Mucosa of descending colon (tissue), 3 donors: ENCODE measurements at regions not wholly inside any gene's neighbourhood (a gene's known extent, or its start where the extent isn't known, plus 50 kb on each side); places are given as distances from the start of the nearest gene placed in this dataset.

Experiments used
- ATAC-seq: fragments of 200-7000 bp; cut with Tn5 transposase; one replicate; pipeline ENCODE4 v1.9.1; 2020; ENCODE audit warnings: mild to moderate bottlenecking, moderate library complexity
- DNase-seq, 3 donors: peaks; one replicate each; pipeline ENCODE4 v3.0.0-alpha.2; 2020
- H3K36me3 ChIP-seq: fragments of 200-600 bp; one replicate; pipeline ENCODE4 v1.8.0; 2021; ENCODE audit warnings: low read depth, mild to moderate bottlenecking
- H3K4me1 ChIP-seq: fragments of 200-600 bp; one replicate; pipeline ENCODE4 v1.8.0; 2021; ENCODE audit warnings: low read depth, mild to moderate bottlenecking
- H3K4me3 ChIP-seq: fragments of 200-600 bp; one replicate; pipeline ENCODE4 v1.8.0; 2021; ENCODE audit warnings: mild to moderate bottlenecking
- H3K9me3 ChIP-seq: fragments of 200-600 bp; one replicate; pipeline ENCODE4 v1.8.0; 2021; ENCODE audit warnings: mild to moderate bottlenecking
- CTCF ChIP-seq: fragments of 200-600 bp; IDR thresholded peaks from one replicate; pipeline ENCODE4 v1.8.0; 2022; ENCODE audit warnings: antibody characterized with exemption, mild to moderate bottlenecking
- intact Hi-C, 2 donors: fragments of 100-400 bp; cut with DNase I in 1 of 2; cut with micrococcal nuclease in 1 of 2; formaldehyde crosslinking; loops; one replicate each; pipeline versions ENCODE4 v1.11.0 to v1.11.1; 2022; cut with DNase I, micrococcal nuclease
- donor health status: DM: no; HTN: no; CAD: no; lungs with moderate emphysema.
- donor health status: DM: no; HTN: no; CAD: no.
- donor health status: DM: no; HTN: yes; CAD: no.

GRCh38 chr13:74000876-74001275 is 133.3 kb downstream of the KLF12 start:
- Histone ChIP-seq H3K36me3 (no peaks in the 10 kb centered on the region), H3K4me3 (no peak overlapping the region), H3K9me3 (no peaks in the 10 kb centered on the region), H3K4me1 (no peaks in the 10 kb centered on the region)
- DNase-seq (no peak), ATAC-seq (no peak)
- TF ChIP-seq CTCF = no peak
- intact Hi-C loops = no loop called here

GRCh38 chr13:73998631-73999030 is 135.6 kb downstream of the KLF12 start:
- Histone ChIP-seq H3K4me3 (no peak overlapping the region), H3K36me3 (no peaks in the 10 kb centered on the region), H3K4me1 (no peaks in the 10 kb centered on the region), H3K9me3 (no peaks in the 10 kb centered on the region)
- intact Hi-C loops = no loop called here
- no peak for ATAC-seq
- DNase-seq = no peak
- no peak for TF ChIP-seq CTCF

GRCh38 chr13:73997964-73998363 is 136.2 kb downstream of the KLF12 start:
- Histone ChIP-seq H3K4me3 (no peak overlapping the region), H3K9me3 (no peaks in the 10 kb centered on the region), H3K4me1 (no peaks in the 10 kb centered on the region), H3K36me3 (no peaks in the 10 kb centered on the region)
- TF ChIP-seq CTCF = no peak
- intact Hi-C loops = no loop called here
- ATAC-seq = no peak
- DNase-seq = no peak

GRCh38 chr13:73996569-73996968 is 137.6 kb downstream of the KLF12 start:
- TF ChIP-seq CTCF = no peak
- no peaks in the 10 kb centered on the region for H3K4me1 ChIP-seq
- ATAC-seq (no peak), DNase-seq (no peak)
- H3K36me3 ChIP-seq = no peaks in the 10 kb centered on the region
- no peak overlapping the region for H3K4me3 ChIP-seq
- H3K9me3 ChIP-seq = no peaks in the 10 kb centered on the region
- intact Hi-C loops = no loop called here

- no peak overlapping the region for H3K4me3 ChIP-seq
- TF ChIP-seq CTCF = no peak
- DNase-seq = no peak
- H3K4me1 ChIP-seq = no peaks in the 10 kb centered on the region
- no peaks in the 10 kb centered on the region for H3K36me3 ChIP-seq
- intact Hi-C loops = no loop called here
- no peaks in the 10 kb centered on the region for H3K9me3 ChIP-seq
- ATAC-seq = no peak
Measured at GRCh38 chr13:73995736-73996135, 138.5 kb downstream of the KLF12 start.

GRCh38 chr13:73993661-73994060 is 140.5 kb downstream of the KLF12 start:
- DNase-seq (no peak), ATAC-seq (no peak)
- intact Hi-C loops = no loop called here
- Histone ChIP-seq H3K4me1 (no peaks in the 10 kb centered on the region), H3K9me3 (no peaks in the 10 kb centered on the region), H3K36me3 (no peaks in the 10 kb centered on the region), H3K4me3 (no peak overlapping the region)
- TF ChIP-seq CTCF = no peak
